ENCODE measurements at regions not wholly inside any gene's neighbourhood (a gene's known extent, or its start where the extent isn't known, plus 50 kb on each side); places are given as distances from the start of the nearest gene placed in this dataset.

GRCh38 chr5:171632616-171633015, 153.0 kb upstream of the SMIM23 start:
- DNase-seq (ENCODE audit: low read depth, low spot score) (no peak), ATAC-seq (no peak)
- intact Hi-C loops (cut with micrococcal nuclease; ENCODE audit: unreplicated experiment) (loop anchor here (5.0 kb wide), 2 partner anchors 225 to 275 kb away; no protein-coding TSS in a partner anchor), in situ Hi-C loops (cut with HindIII; ENCODE audit: low pct_unique_long_range_greater_than_20kb, low sequenced_read_pairs) (no loop called here)
- TF ChIP-seq SIN3A (IDR thresholded peaks at IDR 0.05; ENCODE audit: borderline replicate concordance, insufficient read depth, low read depth, low read length) (no peak), TCF7L2 (IDR thresholded peaks at IDR 0.05; ENCODE audit: low read depth, low read length) (no peak), POLR2AphosphoS5 (IDR thresholded peaks at IDR 0.05; ENCODE audit: low read depth, low read length) (no peak), REST (IDR thresholded peaks at IDR 0.05; ENCODE audit: insufficient read depth in 1 of 2, low read depth in 2 of 2, low read length in 1 of 2) (no peak), CTCF (IDR thresholded peaks at IDR 0.05) (no peak)
- no peaks in the 10 kb centered on the region for H3K9me3 ChIP-seq (ENCODE audit: control insufficient read depth, insufficient read depth, low read depth, low read length)
- no TSS peak for BruUV-seq (replicated peaks)
- POLR2A ChIA-PET = interaction anchor here (0.6 kb wide), 1 partner anchor 74 kb away, joined by 3 read pairs; no protein-coding TSS in a partner anchor
- H3K4me1 ChIP-seq (ENCODE audit: control insufficient read depth, insufficient read depth, low read length) = no peaks in the 10 kb centered on the region; the same call in 1 of the 2 replicates
- H3K4me3 ChIP-seq (ENCODE audit: low read depth in 2 of 2, low read length in 2 of 2) = no peak overlapping the region
- peaks cover 2% of the 10 kb centered on the region; the same call in 1 of the 2 replicates for H3K27me3 ChIP-seq (ENCODE audit: control insufficient read depth, insufficient read depth, low read length)
- CTCF ChIA-PET = interaction anchor here (0.7 kb wide), 1 partner anchor 374 kb away, joined by 7 read pairs; the partner anchor contains the start of gene FBXW11
- no peaks in the 10 kb centered on the region for H3K36me3 ChIP-seq (ENCODE audit: control insufficient read depth, insufficient read depth, low read length)
- H3K27ac ChIP-seq (ENCODE audit: low read length) = no peak overlapping the region

GRCh38 chr5:171633776-171634470, 151.7 kb upstream of the SMIM23 start:
- no peaks in the 10 kb centered on the region for H3K9me3 ChIP-seq (ENCODE audit: control insufficient read depth, insufficient read depth, low read depth, low read length)
- in situ Hi-C loops (cut with HindIII; ENCODE audit: low pct_unique_long_range_greater_than_20kb, low sequenced_read_pairs) = no loop called here
- intact Hi-C loops (cut with micrococcal nuclease; ENCODE audit: unreplicated experiment) = loop anchor here (5.0 kb wide), 2 partner anchors 223 to 273 kb away; no protein-coding TSS in a partner anchor
- H3K4me1 ChIP-seq (ENCODE audit: control insufficient read depth, insufficient read depth, low read length) = no peaks in the 10 kb centered on the region; the same call in 1 of the 2 replicates
- ChIA-PET CTCF (no interaction called here), POLR2A (no interaction called here)
- no peak overlapping the region for H3K4me3 ChIP-seq (ENCODE audit: low read depth in 2 of 2, low read length in 2 of 2)
- no peak for TF ChIP-seq POLR2AphosphoS5 (IDR thresholded peaks at IDR 0.05; ENCODE audit: low read depth, low read length)
- no peak for TF ChIP-seq CTCF (IDR thresholded peaks at IDR 0.05)
- no peak for TF ChIP-seq SIN3A (IDR thresholded peaks at IDR 0.05; ENCODE audit: borderline replicate concordance, insufficient read depth, low read depth, low read length)
- TF ChIP-seq TCF7L2 (IDR thresholded peaks at IDR 0.05; ENCODE audit: low read depth, low read length) = no peak
- no peak for TF ChIP-seq REST (IDR thresholded peaks at IDR 0.05; ENCODE audit: insufficient read depth in 1 of 2, low read depth in 2 of 2, low read length in 1 of 2)
- no peak overlapping the region for H3K27ac ChIP-seq (ENCODE audit: low read length)
- no peaks in the 10 kb centered on the region for H3K36me3 ChIP-seq (ENCODE audit: control insufficient read depth, insufficient read depth, low read length)
- ATAC-seq (no peak), DNase-seq (ENCODE audit: low read depth, low spot score) (no peak)
- no TSS peak for BruUV-seq (replicated peaks)
- H3K27me3 ChIP-seq (ENCODE audit: control insufficient read depth, insufficient read depth, low read length) = peaks cover 2% of the 10 kb centered on the region; the same call in 1 of the 2 replicates

Measured in Panc1 (cell line).